Osteoblast (primary cell): ENCODE measurements at regions not wholly inside any gene's neighbourhood (a gene's known extent, or its start where the extent isn't known, plus 50 kb on each side); places are given as distances from the start of the nearest gene placed in this dataset.

Experiments
- DNase-seq: peaks from one replicate; pipeline ENCODE4 v3.0.0; 2011; ENCODE audit warnings: low spot score, mixed read lengths; ENCODE audit not compliant: insufficient read length; ENCODE audit errors: missing footprints
- H2AFZ ChIP-seq: 2 replicates; pipeline ENCODE4 v1.6.0; 2011; ENCODE audit warnings: mild to moderate bottlenecking, low read length
- H3K27ac ChIP-seq: 2 replicates; pipeline ENCODE4 v1.5.1; 2011; ENCODE audit warnings: mild to moderate bottlenecking, low read depth, low read length, moderate library complexity
- H3K27me3 ChIP-seq: 2 replicates; pipeline ENCODE4 v1.6.0; 2012; ENCODE audit warnings: mild to moderate bottlenecking, control low read depth, inconsistent platforms, low read length, moderate library complexity; ENCODE audit not compliant: insufficient read depth
- H3K36me3 ChIP-seq: 2 replicates; pipeline ENCODE4 v1.5.1; 2011; ENCODE audit warnings: mild to moderate bottlenecking, low read length, control low read depth, moderate library complexity; ENCODE audit not compliant: insufficient read depth
- H3K4me1 ChIP-seq: 2 replicates; pipeline ENCODE4 v1.5.1; 2011; ENCODE audit warnings: mild to moderate bottlenecking, low read length, control low read depth, moderate library complexity; ENCODE audit not compliant: insufficient read depth
- H3K4me2 ChIP-seq: 2 replicates; pipeline ENCODE4 v1.6.0; 2011; ENCODE audit warnings: mild to moderate bottlenecking, low read length; ENCODE audit not compliant: insufficient read depth
- H3K4me3 ChIP-seq: fragments of 200-600 bp; sonication (generic); 3 replicates; pipeline ENCODE4 v1.5.1; 2012; ENCODE audit warnings: mild to moderate bottlenecking, low read length, inconsistent platforms; ENCODE audit not compliant: insufficient read depth
- H3K79me2 ChIP-seq: 2 replicates; pipeline ENCODE4 v1.6.0; 2012; ENCODE audit warnings: mild to moderate bottlenecking, low read length, control low read depth, inconsistent platforms; ENCODE audit not compliant: insufficient read depth
- H3K9me3 ChIP-seq: 2 replicates; pipeline ENCODE4 v1.5.1; 2011; ENCODE audit warnings: low read depth, low read length, control low read depth
- H4K20me1 ChIP-seq: 2 replicates; pipeline ENCODE4 v1.6.0; 2012; ENCODE audit warnings: mild to moderate bottlenecking, low read length, control low read depth; ENCODE audit not compliant: insufficient read depth
- TF ChIP-seq, protein P1 (sequence below): IDR thresholded peaks from 2 replicates; pipeline ENCODE4 v1.5.1; 2011; ENCODE audit warnings: mild to moderate bottlenecking, low read depth, low read length, moderate library complexity; ENCODE audit errors: extremely low read depth

DNA sequence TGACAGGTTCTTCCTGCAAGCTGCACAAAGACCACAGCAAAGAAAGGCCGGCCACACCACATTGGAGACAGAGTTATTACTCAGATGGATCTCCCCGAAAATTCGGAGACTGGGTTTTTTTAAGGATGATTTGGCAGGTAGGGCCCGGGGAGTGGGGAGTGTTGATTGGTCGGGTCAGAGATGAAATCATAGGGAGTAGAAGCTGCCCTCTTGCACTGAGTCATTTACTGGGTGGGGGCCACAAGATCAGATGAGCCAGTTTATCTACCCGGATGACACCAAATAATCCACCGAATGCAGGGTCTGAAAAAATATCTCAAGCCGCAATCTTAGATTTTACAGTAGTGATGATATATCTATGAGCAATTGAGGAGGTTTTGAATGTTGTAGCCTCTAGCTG lies 401.8 kb upstream of the FAT3 start:
- no peaks in the 10 kb centered on the region for H3K27me3 ChIP-seq
- H3K9me3 ChIP-seq = no peaks in the 10 kb centered on the region
- H3K4me2 ChIP-seq = no peak overlapping the region
- H4K20me1 ChIP-seq = no peaks in the 10 kb centered on the region
- H3K4me3 ChIP-seq = no peak overlapping the region
- H3K4me1 ChIP-seq = no peaks in the 10 kb centered on the region
- no peaks in the 10 kb centered on the region for H3K36me3 ChIP-seq
- no peak overlapping the region for H2AFZ ChIP-seq
- H3K79me2 ChIP-seq = no peaks in the 10 kb centered on the region
- DNase-seq = no peak
- no peak overlapping the region for H3K27ac ChIP-seq
- TF ChIP-seq, protein P1, sequence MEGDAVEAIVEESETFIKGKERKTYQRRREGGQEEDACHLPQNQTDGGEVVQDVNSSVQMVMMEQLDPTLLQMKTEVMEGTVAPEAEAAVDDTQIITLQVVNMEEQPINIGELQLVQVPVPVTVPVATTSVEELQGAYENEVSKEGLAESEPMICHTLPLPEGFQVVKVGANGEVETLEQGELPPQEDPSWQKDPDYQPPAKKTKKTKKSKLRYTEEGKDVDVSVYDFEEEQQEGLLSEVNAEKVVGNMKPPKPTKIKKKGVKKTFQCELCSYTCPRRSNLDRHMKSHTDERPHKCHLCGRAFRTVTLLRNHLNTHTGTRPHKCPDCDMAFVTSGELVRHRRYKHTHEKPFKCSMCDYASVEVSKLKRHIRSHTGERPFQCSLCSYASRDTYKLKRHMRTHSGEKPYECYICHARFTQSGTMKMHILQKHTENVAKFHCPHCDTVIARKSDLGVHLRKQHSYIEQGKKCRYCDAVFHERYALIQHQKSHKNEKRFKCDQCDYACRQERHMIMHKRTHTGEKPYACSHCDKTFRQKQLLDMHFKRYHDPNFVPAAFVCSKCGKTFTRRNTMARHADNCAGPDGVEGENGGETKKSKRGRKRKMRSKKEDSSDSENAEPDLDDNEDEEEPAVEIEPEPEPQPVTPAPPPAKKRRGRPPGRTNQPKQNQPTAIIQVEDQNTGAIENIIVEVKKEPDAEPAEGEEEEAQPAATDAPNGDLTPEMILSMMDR = no peak

DNA sequence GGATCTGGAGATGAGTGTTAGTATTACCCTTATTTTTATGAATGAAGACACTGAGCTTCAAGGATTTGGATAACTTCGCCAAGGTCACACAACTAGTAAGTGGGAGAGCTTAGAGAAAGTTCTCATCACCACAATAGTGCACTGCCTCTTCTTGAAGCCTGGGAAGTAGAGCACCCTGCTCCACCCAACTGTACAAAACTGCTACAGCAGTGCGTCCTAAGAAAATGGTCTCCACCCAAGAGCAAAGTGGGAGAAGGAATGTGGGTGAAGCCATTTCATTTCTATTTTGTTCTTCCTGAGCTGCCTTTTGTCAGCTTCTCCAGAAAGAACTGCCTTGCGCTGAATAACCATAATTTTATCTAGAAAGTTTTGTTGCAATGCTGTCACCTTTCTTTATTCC lies 403.9 kb upstream of the FAT3 start:
- H3K27me3 ChIP-seq = no peaks in the 10 kb centered on the region
- H2AFZ ChIP-seq = no peak overlapping the region
- H3K9me3 ChIP-seq = no peaks in the 10 kb centered on the region
- H3K4me3 ChIP-seq = no peak overlapping the region
- no peak for DNase-seq
- H3K4me2 ChIP-seq = no peak overlapping the region
- no peaks in the 10 kb centered on the region for H3K36me3 ChIP-seq
- H3K79me2 ChIP-seq = no peaks in the 10 kb centered on the region
- H3K27ac ChIP-seq = no peak overlapping the region
- TF ChIP-seq, protein P1 = no peak
- no peaks in the 10 kb centered on the region for H4K20me1 ChIP-seq
- no peaks in the 10 kb centered on the region for H3K4me1 ChIP-seq

DNA sequence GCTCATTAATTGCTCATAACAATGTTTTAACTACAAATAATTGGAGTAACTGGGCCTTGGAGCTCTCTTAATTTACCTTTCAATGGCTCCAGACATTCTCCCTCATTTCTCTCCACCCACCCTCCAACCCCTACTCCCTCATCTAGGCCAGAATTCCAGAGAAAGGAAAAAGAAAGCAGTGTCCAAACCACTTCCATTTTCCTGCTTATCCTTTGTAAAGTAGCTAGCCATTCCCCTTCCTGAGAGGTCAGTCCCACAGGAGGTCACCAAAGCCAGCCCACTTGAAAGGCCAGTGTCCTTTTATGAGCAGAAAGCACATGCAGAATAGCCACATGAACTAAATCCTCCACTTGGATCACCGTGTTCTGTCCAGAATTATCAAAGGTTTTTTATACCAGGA lies 404.8 kb upstream of the FAT3 start:
- no peak for DNase-seq
- H3K9me3 ChIP-seq = no peaks in the 10 kb centered on the region
- no peak overlapping the region for H3K27ac ChIP-seq
- H3K4me1 ChIP-seq = no peaks in the 10 kb centered on the region
- H2AFZ ChIP-seq = no peak overlapping the region
- no peak overlapping the region for H3K4me3 ChIP-seq
- no peaks in the 10 kb centered on the region for H3K36me3 ChIP-seq
- no peaks in the 10 kb centered on the region for H3K79me2 ChIP-seq
- no peak overlapping the region for H3K4me2 ChIP-seq
- TF ChIP-seq, protein P1 = no peak
- no peaks in the 10 kb centered on the region for H4K20me1 ChIP-seq
- no peaks in the 10 kb centered on the region for H3K27me3 ChIP-seq

DNA sequence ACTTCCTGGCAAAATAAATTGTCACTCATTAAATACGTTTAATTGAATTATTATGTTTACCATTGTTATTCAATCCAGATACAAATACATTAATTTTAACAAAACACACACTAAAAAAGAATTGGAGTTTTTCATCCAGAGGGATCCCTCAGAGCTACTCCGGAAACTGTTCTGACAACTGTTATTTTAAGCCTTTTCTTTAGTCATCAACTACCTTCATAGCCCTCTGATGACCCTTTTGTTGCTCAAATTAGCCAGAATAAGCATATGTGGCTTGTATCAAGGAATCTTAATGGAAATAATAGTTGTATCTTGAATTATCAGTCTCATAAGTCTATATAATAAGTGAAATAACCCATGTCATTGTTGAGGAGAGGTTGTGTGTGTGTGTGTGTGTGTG lies 405.4 kb upstream of the FAT3 start:
- Histone ChIP-seq H3K4me1 (no peaks in the 10 kb centered on the region), H3K79me2 (no peaks in the 10 kb centered on the region), H3K4me3 (no peak overlapping the region), H3K4me2 (no peak overlapping the region), H3K27ac (no peak overlapping the region), H2AFZ (no peak overlapping the region), H4K20me1 (no peaks in the 10 kb centered on the region), H3K27me3 (no peaks in the 10 kb centered on the region), H3K9me3 (no peaks in the 10 kb centered on the region), H3K36me3 (no peaks in the 10 kb centered on the region)
- TF ChIP-seq, protein P1 = no peak
- no peak for DNase-seq
